Sigmoid colon (tissue), 6 donors: ENCODE measurements at regions not wholly inside any gene's neighbourhood (a gene's known extent, or its start where the extent isn't known, plus 50 kb on each side); places are given as distances from the start of the nearest gene placed in this dataset.

ENCODE experiments used
- DNase-seq: peaks from one replicate; pipeline ENCODE4 v3.0.0-alpha.2; 2019
- H3K27ac ChIP-seq, 4 donors: fragments of 200-600 bp; sonication (generic); one replicate each; pipeline ENCODE4 v1.5.1; 2016 to 2019; ENCODE audit warnings: mild to moderate bottlenecking in 1 of 4
- H3K27me3 ChIP-seq, 3 donors: fragments of 200-600 bp; sonication (generic); one replicate each; pipeline ENCODE4 v1.5.1; 2019; ENCODE audit warnings: mild to moderate bottlenecking in 1 of 3
- H3K36me3 ChIP-seq, 4 donors: fragments of 200-600 bp; sonication (generic); one replicate each; pipeline ENCODE4 v1.5.1; 2016 to 2019
- H3K4me1 ChIP-seq, 4 donors: fragments of 200-600 bp; sonication (generic); one replicate each; pipeline ENCODE4 v1.5.1; 2017 to 2019
- H3K4me3 ChIP-seq, 4 donors: fragments of 200-600 bp; sonication (generic); one replicate each; pipeline ENCODE4 v1.5.1; 2017 to 2019; ENCODE audit warnings: mild to moderate bottlenecking in 2 of 4, moderate library complexity in 1 of 4
- H3K9me3 ChIP-seq, 4 donors: fragments of 200-600 bp in 3 of 4; sonication (generic) in 3 of 4; one replicate each; pipeline versions ENCODE4 v1.5.1 to v1.6.1; 2013 to 2019
- EP300 ChIP-seq, 4 donors: sonication (generic); formaldehyde crosslinking; IDR thresholded peaks; one replicate each; pipeline ENCODE4 v1.6.1; 2017; ENCODE audit warnings: antibody characterized with exemption in 4 of 4
- POLR2A ChIP-seq, 2 donors: fragments of 450-650 bp; IDR thresholded peaks; one replicate each; pipeline ENCODE4 v1.6.1; 2016; ENCODE audit warnings: antibody characterized with exemption in 2 of 2, mild to moderate bottlenecking in 2 of 2, moderate library complexity in 2 of 2
- POLR2AphosphoS5 ChIP-seq, 4 donors: sonication (generic); formaldehyde crosslinking; IDR thresholded peaks; one replicate each; pipeline ENCODE4 v1.6.1; 2017; ENCODE audit warnings: antibody characterized with exemption in 4 of 4
- WGBS, 2 donors: extraction: QIAGEN DNeasy Blood & Tissue Kit; methylation state at CpG; one replicate each; pipeline ENCODE4 v1.1.7; 2013; 5-methylcytosine and 5-hydroxymethylcytosine counted together
- intact Hi-C: fragments of 100-400 bp; cut with DNase I; formaldehyde crosslinking; loops from one replicate; pipeline ENCODE4 v1.15.1; 2023
- TF ChIP-seq, protein P1 (sequence below), 4 experiments: fragments of 450-650 bp in 3 of 4; fragments of 200-600 bp in 1 of 4; IDR thresholded peaks; one replicate each; pipeline ENCODE4 v1.5.1; 2016 to 2019; ENCODE audit warnings: antibody characterized with exemption in 4 of 4, mild to moderate bottlenecking in 3 of 4, moderate library complexity in 2 of 4
- donor health status: healthy with polysubstance abuse.
- donor health status: healthy.

DNA sequence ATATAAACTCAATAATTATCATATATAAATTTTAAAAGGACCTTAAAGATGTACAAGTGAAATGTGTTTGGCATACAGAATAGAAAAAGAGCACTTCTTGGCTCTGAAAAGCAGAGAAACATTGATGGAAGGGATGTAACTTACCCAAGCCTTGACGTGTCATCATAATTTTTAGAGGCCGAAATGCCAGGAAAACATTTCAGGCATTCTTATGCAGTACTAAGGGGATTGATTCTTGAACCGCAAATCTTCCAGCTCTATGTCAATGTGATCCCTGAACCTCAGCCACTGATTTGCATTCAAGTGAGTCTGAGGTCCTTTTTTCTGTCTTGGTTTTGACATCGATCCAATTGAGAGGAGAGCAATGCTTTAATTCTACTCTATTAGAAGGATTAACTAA, 97.8 kb downstream of the CLDN1 start:
- H3K4me3 ChIP-seq, result no peak overlapping the region
- TF ChIP-seq POLR2AphosphoS5 (IDR thresholded peaks at IDR 0.05) (no peak), POLR2A (IDR thresholded peaks at IDR 0.05) (no peak), EP300 (IDR thresholded peaks at IDR 0.05) (no peak)
- TF ChIP-seq, protein P1, sequence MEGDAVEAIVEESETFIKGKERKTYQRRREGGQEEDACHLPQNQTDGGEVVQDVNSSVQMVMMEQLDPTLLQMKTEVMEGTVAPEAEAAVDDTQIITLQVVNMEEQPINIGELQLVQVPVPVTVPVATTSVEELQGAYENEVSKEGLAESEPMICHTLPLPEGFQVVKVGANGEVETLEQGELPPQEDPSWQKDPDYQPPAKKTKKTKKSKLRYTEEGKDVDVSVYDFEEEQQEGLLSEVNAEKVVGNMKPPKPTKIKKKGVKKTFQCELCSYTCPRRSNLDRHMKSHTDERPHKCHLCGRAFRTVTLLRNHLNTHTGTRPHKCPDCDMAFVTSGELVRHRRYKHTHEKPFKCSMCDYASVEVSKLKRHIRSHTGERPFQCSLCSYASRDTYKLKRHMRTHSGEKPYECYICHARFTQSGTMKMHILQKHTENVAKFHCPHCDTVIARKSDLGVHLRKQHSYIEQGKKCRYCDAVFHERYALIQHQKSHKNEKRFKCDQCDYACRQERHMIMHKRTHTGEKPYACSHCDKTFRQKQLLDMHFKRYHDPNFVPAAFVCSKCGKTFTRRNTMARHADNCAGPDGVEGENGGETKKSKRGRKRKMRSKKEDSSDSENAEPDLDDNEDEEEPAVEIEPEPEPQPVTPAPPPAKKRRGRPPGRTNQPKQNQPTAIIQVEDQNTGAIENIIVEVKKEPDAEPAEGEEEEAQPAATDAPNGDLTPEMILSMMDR (IDR thresholded peaks at IDR 0.05), result no peak
- peaks cover 0 to 2% (median 0%) of the 10 kb centered on the region in 4 donors for H3K9me3 ChIP-seq
- intact Hi-C loops, result loop anchor here (2.0 to 10.0 kb wide), 2 partner anchors 98 to 200 kb away; partner anchors contain the start of gene CLDN1
- DNase-seq, result no peak
- H3K36me3 ChIP-seq, result no peaks in the 10 kb centered on the region
- no peak overlapping the region for H3K27ac ChIP-seq
- no peaks in the 10 kb centered on the region for H3K4me1 ChIP-seq
- 81 to 83% methylated on average over 4 of the region's 4 CpGs for WGBS, 2 donors
- H3K27me3 ChIP-seq, result no peaks in the 10 kb centered on the region

DNA sequence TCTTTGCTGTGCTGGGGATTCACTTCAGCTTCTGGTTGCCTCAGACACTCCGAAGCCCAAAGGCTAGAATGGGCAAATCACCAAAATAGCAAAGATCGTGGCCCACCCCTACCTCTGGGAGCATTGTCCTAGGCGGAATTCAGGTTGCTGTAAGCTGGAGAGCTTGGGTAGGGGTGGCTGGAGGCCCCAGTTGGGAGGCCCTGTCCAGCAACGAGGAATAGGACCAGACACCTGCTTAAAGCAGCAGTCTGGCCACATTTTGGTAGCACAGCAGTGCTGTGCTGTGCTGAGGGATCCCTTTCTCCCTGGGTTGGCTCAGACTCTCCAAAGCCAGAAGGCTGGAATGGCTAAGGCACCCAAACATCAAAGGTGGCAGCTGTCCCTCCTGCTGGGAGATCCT, 99.3 kb downstream of the CLDN1 start:
- TF ChIP-seq EP300 (IDR thresholded peaks at IDR 0.05) (no peak), POLR2A (IDR thresholded peaks at IDR 0.05) (no peak), POLR2AphosphoS5 (IDR thresholded peaks at IDR 0.05) (no peak)
- TF ChIP-seq, protein P1 (IDR thresholded peaks at IDR 0.05), result no peak
- no peak for DNase-seq
- intact Hi-C loops, result loop anchor here (10.0 kb wide), 1 partner anchor 202 kb away; no protein-coding TSS in a partner anchor
- H3K9me3 ChIP-seq, result peaks cover 0 to 2% (median 0%) of the 10 kb centered on the region in 4 donors
- H3K27me3 ChIP-seq, result no peaks in the 10 kb centered on the region
- no peak overlapping the region for H3K4me3 ChIP-seq
- no peaks in the 10 kb centered on the region for H3K4me1 ChIP-seq
- 81% methylated on average over 4 of the region's 4 CpGs for WGBS, 2 donors
- H3K36me3 ChIP-seq, result no peaks in the 10 kb centered on the region
- no peak overlapping the region for H3K27ac ChIP-seq

DNA sequence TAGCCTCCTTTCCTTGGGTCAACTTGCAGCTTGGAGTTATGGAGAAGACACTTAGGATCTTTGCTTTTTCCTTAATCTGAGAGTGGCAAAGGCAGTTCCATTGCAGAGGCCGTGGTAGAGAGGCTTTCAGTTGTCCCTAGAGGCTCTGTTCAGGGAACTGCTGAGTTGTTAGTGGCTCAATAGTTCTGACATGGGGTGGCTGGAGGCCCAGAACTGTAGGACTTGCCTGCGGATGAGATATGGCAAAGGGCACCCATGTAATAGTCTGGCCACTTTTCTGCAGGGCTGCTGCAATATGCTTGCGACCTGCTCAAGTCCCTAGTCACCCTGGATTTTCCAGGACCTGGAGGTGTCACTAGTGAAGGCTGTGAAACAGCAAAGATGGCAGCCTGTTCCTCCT, 99.9 kb downstream of the CLDN1 start:
- H3K27ac ChIP-seq, result no peak overlapping the region
- no peak overlapping the region for H3K4me3 ChIP-seq
- TF ChIP-seq POLR2AphosphoS5 (IDR thresholded peaks at IDR 0.05) (no peak), POLR2A (IDR thresholded peaks at IDR 0.05) (no peak), EP300 (IDR thresholded peaks at IDR 0.05) (no peak)
- TF ChIP-seq, protein P1 (IDR thresholded peaks at IDR 0.05), result no peak
- no peak for DNase-seq
- no peaks in the 10 kb centered on the region for H3K4me1 ChIP-seq
- no peaks in the 10 kb centered on the region for H3K27me3 ChIP-seq
- no peaks in the 10 kb centered on the region for H3K36me3 ChIP-seq
- intact Hi-C loops, result loop anchor here (10.0 kb wide), 1 partner anchor 202 kb away; no protein-coding TSS in a partner anchor
- peaks cover 0 to 2% (median 0%) of the 10 kb centered on the region in 4 donors for H3K9me3 ChIP-seq
- whole genome bisulfite sequencing, 2 donors, result 90 to 94% methylated on average over 3 of the region's 3 CpGs

DNA sequence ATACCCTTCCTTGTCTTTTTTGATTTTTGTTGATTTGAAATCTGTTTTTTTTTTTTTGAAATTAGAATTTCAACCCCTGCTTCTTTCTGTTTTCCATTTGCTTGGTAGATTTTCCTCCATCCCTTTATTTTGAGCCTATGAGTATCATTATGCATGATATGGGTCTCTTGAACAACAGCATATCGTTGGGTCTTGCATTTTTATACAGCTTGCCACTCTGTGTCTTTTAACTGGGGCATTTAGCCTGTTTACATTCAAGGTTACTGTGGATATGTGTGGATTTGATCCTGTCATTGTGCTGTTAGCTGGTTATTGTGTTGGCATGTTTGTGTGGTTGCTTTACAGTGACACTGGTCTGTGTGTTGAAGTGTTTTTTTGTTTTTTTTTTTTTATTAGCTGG, 99.7 kb upstream of the P3H2 start:
- TF ChIP-seq, protein P1 (IDR thresholded peaks at IDR 0.05), result no peak
- TF ChIP-seq POLR2AphosphoS5 (IDR thresholded peaks at IDR 0.05), result no peak
- TF ChIP-seq EP300 (IDR thresholded peaks at IDR 0.05), result no peak
- TF ChIP-seq POLR2A (IDR thresholded peaks at IDR 0.05), result no peak
- Histone ChIP-seq H3K4me3 (no peak overlapping the region), H3K27ac (no peak overlapping the region), H3K4me1 (no peaks in the 10 kb centered on the region), H3K36me3 (no peaks in the 10 kb centered on the region), H3K27me3 (no peaks in the 10 kb centered on the region), H3K9me3 (peaks cover 0 to 2% (median 0%) of the 10 kb centered on the region in 4 donors)
- no peak for DNase-seq
- intact Hi-C loops, result loop anchor here (10.0 kb wide), 1 partner anchor 204 kb away; no protein-coding TSS in a partner anchor
- 85 to 89% methylated on average over 1 of the region's 1 CpG for WGBS, 2 donors

DNA sequence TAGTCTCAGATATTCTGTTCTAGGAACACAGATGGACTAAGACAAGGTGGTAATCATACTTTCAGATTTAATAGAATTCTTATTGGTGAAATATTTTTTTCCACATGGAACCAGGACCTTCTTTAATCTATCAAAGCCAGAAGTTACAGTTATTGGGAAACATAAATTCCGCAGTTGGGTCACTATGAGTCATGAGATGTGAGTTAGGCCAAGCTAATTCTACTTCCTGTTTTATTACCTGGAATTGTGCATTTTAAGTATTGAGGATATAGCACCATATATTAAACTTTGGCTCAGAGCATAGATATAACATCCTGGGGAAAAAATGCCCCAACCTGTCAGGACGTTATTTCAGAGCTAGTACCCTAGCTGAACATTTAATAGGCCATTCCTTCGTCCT, 96.4 kb upstream of the P3H2 start:
- peaks cover 0 to 2% (median 0%) of the 10 kb centered on the region in 4 donors for H3K9me3 ChIP-seq
- H3K27ac ChIP-seq, result no peak overlapping the region
- TF ChIP-seq, protein P1 (IDR thresholded peaks at IDR 0.05), result no peak
- DNase-seq, result no peak
- no peaks in the 10 kb centered on the region for H3K4me1 ChIP-seq
- WGBS, 2 donors, result 81 to 83% methylated on average over 3 of the region's 3 CpGs
- intact Hi-C loops, result no loop called here
- H3K36me3 ChIP-seq, result no peaks in the 10 kb centered on the region
- H3K27me3 ChIP-seq, result no peaks in the 10 kb centered on the region
- H3K4me3 ChIP-seq, result no peak overlapping the region
